SK-N-SH treated with all-trans-retinoic acid at 6 μM for 48 hours (cell line): ENCODE measurements at regions not wholly inside any gene's neighbourhood (a gene's known extent, or its start where the extent isn't known, plus 50 kb on each side); places are given as distances from the start of the nearest gene placed in this dataset.

Experiments used
- ATAC-seq: fragments of 200-7000 bp; cut with Tn5 transposase; 3 replicates; pipeline ENCODE4 v1.9.1; 2020; ENCODE audit warnings: mild to moderate bottlenecking, moderate library complexity
- ARNTL ChIP-seq: fragments of 450-650 bp; formaldehyde crosslinking; IDR thresholded peaks from 2 replicates; pipeline ENCODE4 v1.5.0; 2020; ENCODE audit warnings: low read depth, mild to moderate bottlenecking, moderate library complexity, borderline replicate concordance
- BACH2 ChIP-seq: fragments of 250-450 bp; sonication (Bioruptor Pico); IDR thresholded peaks from 2 replicates; pipeline ENCODE4 v1.9.0; 2021; ENCODE audit warnings: mild to moderate bottlenecking, borderline replicate concordance
- CSDC2 ChIP-seq: fragments of 250-450 bp; sonication (Bioruptor Pico); IDR thresholded peaks from 2 replicates; pipeline ENCODE4 v1.5.0; 2020; ENCODE audit warnings: mild to moderate bottlenecking, moderate library complexity
- GLIS3 ChIP-seq: fragments of 250-450 bp; sonication (Bioruptor Pico); IDR thresholded peaks from 2 replicates; pipeline ENCODE4 v1.5.0; 2020; ENCODE audit warnings: mild to moderate bottlenecking, moderate library complexity
- ISL1 ChIP-seq: fragments of 250-450 bp; sonication (Bioruptor Pico); IDR thresholded peaks from 2 replicates; pipeline ENCODE4 v2.1.2; 2022; ENCODE audit warnings: mild to moderate bottlenecking, moderate library complexity
- OSR1 ChIP-seq: fragments of 250-450 bp; sonication (Bioruptor Pico); IDR thresholded peaks from 2 replicates; pipeline ENCODE4 v1.8.0; 2022; ENCODE audit warnings: moderate library complexity, mild to moderate bottlenecking, inconsistent platforms
- PPARA ChIP-seq: fragments of 250-450 bp; sonication (Bioruptor Pico); IDR thresholded peaks from 2 replicates; pipeline ENCODE4 v1.5.0; 2020; ENCODE audit warnings: mild to moderate bottlenecking, borderline replicate concordance
- RARB ChIP-seq: fragments of 250-450 bp; sonication (Bioruptor Pico); IDR thresholded peaks from 2 replicates; pipeline ENCODE4 v1.8.0; 2021; ENCODE audit warnings: mild to moderate bottlenecking, moderate library complexity
- SNAI2 ChIP-seq: fragments of 250-450 bp; sonication (Bioruptor Pico); IDR thresholded peaks from 2 replicates; pipeline ENCODE4 v1.5.0; 2020; ENCODE audit warnings: mild to moderate bottlenecking, moderate library complexity
- TCF4 ChIP-seq: fragments of 250-450 bp; sonication (Bioruptor Pico); IDR thresholded peaks from 2 replicates; pipeline ENCODE4 v1.8.0; 2021; ENCODE audit warnings: mild to moderate bottlenecking, moderate library complexity, borderline replicate concordance
- TOX ChIP-seq: fragments of 250-450 bp; sonication (Bioruptor Pico); IDR thresholded peaks from 2 replicates; pipeline ENCODE4 v1.8.0; 2021; ENCODE audit warnings: mild to moderate bottlenecking, moderate library complexity, borderline replicate concordance
- ZC3H10 ChIP-seq: fragments of 250-450 bp; sonication (Bioruptor Pico); IDR thresholded peaks from 2 replicates; pipeline ENCODE4 v1.5.1; 2021; ENCODE audit warnings: mild to moderate bottlenecking, moderate library complexity
- ZFP3 ChIP-seq: fragments of 250-450 bp; sonication (Bioruptor Pico); IDR thresholded peaks from 2 replicates; pipeline ENCODE4 v1.5.0; 2020; ENCODE audit warnings: mild to moderate bottlenecking, moderate library complexity
- ZNF565 ChIP-seq: fragments of 450-650 bp; formaldehyde crosslinking; conservative IDR thresholded peaks from 2 replicates; pipeline ENCODE4 v1.5.0; 2020; ENCODE audit warnings: low read depth, mild to moderate bottlenecking, moderate library complexity
- ZNF70 ChIP-seq: fragments of 450-650 bp; formaldehyde crosslinking; IDR thresholded peaks from 2 replicates; pipeline ENCODE4 v1.5.0; 2020; ENCODE audit warnings: mild to moderate bottlenecking, moderate library complexity
- ZNF8 ChIP-seq: fragments of 450-650 bp; formaldehyde crosslinking; IDR thresholded peaks from 2 replicates; pipeline ENCODE4 v1.5.0; 2020; ENCODE audit warnings: mild to moderate bottlenecking, moderate library complexity
- TF ChIP-seq, protein P1 (sequence below): fragments of 250-450 bp; sonication (Bioruptor Pico); IDR thresholded peaks from 2 replicates; pipeline ENCODE4 v1.8.0; 2021; ENCODE audit warnings: low read depth, mild to moderate bottlenecking, moderate library complexity, borderline replicate concordance
- TF ChIP-seq, protein P2 (sequence below): fragments of 250-450 bp; sonication (Bioruptor Pico); IDR thresholded peaks from 2 replicates; pipeline ENCODE4 v1.5.0; 2020; ENCODE audit warnings: mild to moderate bottlenecking, moderate library complexity
- TF ChIP-seq, protein P3 (sequence below): fragments of 250-450 bp; sonication (Bioruptor Pico); IDR thresholded peaks from 2 replicates; pipeline ENCODE4 v1.5.1; 2021; ENCODE audit warnings: mild to moderate bottlenecking, moderate library complexity
- TF ChIP-seq, protein P4 (sequence below): fragments of 250-450 bp; sonication (Bioruptor Pico); IDR thresholded peaks from 2 replicates; pipeline ENCODE4 v1.5.1; 2020; ENCODE audit warnings: low read depth, mild to moderate bottlenecking, moderate library complexity
- TF ChIP-seq, protein P5 (sequence below): fragments of 250-450 bp; sonication (Bioruptor Pico); IDR thresholded peaks from 2 replicates; pipeline ENCODE4 v1.8.0; 2020; ENCODE audit warnings: mild to moderate bottlenecking, moderate library complexity, borderline replicate concordance

DNA sequence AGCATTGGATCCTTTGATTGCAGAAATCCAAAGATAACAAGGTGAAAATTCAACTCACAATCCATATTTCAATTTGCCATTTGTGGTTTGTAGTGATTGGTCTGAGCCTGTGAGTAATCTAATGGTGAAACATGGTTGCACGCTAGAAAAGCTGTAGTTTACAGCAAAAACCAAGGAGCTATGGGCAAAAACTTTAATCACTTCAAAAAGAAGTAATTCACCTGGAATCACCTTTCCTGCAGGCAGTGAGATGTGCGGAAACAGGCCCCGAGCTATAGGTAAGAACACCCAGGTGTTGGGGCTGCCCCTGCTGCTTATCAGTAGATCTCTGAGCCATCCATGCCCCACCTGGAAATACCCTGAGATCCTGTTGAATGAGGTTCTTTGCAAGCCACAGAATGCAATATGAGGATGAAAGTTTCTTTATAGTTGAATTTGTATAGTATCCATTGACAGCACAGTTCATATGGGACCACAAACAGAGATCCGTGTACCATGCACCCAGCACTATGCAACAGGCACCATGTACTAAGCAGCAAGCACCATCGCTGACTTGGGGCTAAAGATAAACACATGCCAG is 208.2 kb downstream of the SPP2 start:
- TF ChIP-seq ISL1 (no peak), CSDC2 (no peak), ZNF70 (CRISPR knock-in tag) (no peak), OSR1 (no peak), ZNF8 (CRISPR knock-in tag) (no peak), TCF4 (CRISPR knock-in tag) (no peak), ZNF565 (CRISPR knock-in tag) (no peak), PPARA (CRISPR knock-in tag) (no peak), RARB (CRISPR knock-in tag) (no peak), ARNTL (CRISPR knock-in tag) (no peak), TOX (no peak), ZFP3 (no peak; the same call in 1 of the 2 replicates), GLIS3 (CRISPR knock-in tag) (no peak), BACH2 (CRISPR knock-in tag) (no peak)
- TF ChIP-seq, protein P1, sequence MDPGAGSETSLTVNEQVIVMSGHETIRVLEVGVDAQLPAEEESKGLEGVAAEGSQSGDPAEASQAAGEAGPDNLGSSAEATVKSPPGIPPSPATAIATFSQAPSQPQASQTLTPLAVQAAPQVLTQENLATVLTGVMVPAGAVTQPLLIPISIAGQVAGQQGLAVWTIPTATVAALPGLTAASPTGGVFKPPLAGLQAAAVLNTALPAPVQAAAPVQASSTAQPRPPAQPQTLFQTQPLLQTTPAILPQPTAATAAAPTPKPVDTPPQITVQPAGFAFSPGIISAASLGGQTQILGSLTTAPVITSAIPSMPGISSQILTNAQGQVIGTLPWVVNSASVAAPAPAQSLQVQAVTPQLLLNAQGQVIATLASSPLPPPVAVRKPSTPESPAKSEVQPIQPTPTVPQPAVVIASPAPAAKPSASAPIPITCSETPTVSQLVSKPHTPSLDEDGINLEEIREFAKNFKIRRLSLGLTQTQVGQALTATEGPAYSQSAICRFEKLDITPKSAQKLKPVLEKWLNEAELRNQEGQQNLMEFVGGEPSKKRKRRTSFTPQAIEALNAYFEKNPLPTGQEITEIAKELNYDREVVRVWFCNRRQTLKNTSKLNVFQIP (CRISPR knock-in tag): no peak
- TF ChIP-seq, protein P2, sequence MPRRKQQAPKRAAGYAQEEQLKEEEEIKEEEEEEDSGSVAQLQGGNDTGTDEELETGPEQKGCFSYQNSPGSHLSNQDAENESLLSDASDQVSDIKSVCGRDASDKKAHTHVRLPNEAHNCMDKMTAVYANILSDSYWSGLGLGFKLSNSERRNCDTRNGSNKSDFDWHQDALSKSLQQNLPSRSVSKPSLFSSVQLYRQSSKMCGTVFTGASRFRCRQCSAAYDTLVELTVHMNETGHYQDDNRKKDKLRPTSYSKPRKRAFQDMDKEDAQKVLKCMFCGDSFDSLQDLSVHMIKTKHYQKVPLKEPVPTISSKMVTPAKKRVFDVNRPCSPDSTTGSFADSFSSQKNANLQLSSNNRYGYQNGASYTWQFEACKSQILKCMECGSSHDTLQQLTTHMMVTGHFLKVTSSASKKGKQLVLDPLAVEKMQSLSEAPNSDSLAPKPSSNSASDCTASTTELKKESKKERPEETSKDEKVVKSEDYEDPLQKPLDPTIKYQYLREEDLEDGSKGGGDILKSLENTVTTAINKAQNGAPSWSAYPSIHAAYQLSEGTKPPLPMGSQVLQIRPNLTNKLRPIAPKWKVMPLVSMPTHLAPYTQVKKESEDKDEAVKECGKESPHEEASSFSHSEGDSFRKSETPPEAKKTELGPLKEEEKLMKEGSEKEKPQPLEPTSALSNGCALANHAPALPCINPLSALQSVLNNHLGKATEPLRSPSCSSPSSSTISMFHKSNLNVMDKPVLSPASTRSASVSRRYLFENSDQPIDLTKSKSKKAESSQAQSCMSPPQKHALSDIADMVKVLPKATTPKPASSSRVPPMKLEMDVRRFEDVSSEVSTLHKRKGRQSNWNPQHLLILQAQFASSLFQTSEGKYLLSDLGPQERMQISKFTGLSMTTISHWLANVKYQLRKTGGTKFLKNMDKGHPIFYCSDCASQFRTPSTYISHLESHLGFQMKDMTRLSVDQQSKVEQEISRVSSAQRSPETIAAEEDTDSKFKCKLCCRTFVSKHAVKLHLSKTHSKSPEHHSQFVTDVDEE (CRISPR knock-in tag): no peak
- TF ChIP-seq, protein P3, sequence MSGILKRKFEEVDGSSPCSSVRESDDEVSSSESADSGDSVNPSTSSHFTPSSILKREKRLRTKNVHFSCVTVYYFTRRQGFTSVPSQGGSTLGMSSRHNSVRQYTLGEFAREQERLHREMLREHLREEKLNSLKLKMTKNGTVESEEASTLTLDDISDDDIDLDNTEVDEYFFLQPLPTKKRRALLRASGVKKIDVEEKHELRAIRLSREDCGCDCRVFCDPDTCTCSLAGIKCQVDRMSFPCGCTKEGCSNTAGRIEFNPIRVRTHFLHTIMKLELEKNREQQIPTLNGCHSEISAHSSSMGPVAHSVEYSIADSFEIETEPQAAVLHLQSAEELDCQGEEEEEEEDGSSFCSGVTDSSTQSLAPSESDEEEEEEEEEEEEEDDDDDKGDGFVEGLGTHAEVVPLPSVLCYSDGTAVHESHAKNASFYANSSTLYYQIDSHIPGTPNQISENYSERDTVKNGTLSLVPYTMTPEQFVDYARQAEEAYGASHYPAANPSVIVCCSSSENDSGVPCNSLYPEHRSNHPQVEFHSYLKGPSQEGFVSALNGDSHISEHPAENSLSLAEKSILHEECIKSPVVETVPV: no peak
- ATAC-seq: peak; percentile 54

DNA sequence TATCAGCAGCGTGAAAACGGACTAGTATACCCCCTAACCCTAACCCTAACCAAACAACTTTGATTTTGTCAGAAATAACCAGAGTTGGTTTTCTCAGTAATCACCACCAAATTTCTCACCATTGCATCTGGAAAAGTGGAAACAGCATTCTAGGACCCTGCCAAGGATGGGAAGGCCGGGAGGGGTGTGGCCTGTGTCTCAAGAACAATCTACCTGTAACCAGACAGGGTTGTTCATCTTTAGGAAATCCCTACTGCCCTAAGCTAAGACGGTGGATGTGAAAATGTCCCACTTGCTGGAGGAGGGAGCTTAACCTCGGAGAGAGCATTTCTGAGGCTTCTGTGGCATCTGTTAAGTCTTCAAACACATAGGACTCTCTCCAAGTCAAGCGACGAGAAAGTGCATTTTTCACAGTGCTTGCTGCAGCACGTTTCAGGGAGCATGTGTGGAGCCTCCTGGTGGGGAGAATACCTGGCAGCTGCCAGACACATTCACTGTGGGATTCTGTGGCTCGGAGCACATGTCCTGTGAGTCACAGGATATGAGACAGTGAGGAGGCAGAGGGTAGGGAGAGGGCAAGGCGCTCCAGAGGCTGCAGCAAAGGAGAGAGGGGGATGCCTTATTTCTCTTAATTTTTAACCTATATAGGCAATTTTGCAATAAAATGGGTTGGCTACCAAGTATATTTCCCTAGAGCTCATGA is 207.5 kb downstream of the SPP2 start:
- ATAC-seq: peak; percentile 100
- TF ChIP-seq ZNF8 (CRISPR knock-in tag): no peak
- TF ChIP-seq ZFP3: peak; percentile 15; the same call in 1 of the 2 replicates

DNA sequence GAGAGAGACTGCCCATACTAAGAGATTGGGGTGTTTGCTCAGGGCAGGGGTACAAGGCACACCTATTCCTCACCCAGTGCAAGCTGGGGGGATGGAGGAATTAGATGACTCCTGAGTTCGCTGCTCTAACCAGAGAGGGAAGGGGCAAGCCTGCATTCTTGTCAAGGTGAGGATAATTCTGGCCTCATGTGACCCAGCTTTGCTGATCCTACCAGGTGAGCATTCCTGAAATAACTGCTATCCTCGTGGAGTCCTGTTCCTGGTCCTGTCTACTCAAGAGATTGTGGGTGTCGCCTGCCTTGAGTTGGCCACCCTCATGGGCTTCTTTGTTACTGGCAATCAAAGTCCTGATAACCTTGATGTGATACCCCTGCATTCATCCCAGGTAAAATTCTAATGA is 206.0 kb downstream of the SPP2 start:
- TF ChIP-seq TCF4 (CRISPR knock-in tag) (no peak), ARNTL (CRISPR knock-in tag) (no peak), TOX (no peak), CSDC2 (no peak), OSR1 (no peak), ZNF565 (CRISPR knock-in tag) (no peak), RARB (CRISPR knock-in tag) (no peak), PPARA (CRISPR knock-in tag) (no peak), ZC3H10 (CRISPR knock-in tag) (no peak), ZFP3 (no peak), ZNF70 (CRISPR knock-in tag) (no peak), GLIS3 (CRISPR knock-in tag) (no peak), SNAI2 (CRISPR knock-in tag) (no peak)
- TF ChIP-seq, protein P1 (CRISPR knock-in tag): no peak
- TF ChIP-seq, protein P4, sequence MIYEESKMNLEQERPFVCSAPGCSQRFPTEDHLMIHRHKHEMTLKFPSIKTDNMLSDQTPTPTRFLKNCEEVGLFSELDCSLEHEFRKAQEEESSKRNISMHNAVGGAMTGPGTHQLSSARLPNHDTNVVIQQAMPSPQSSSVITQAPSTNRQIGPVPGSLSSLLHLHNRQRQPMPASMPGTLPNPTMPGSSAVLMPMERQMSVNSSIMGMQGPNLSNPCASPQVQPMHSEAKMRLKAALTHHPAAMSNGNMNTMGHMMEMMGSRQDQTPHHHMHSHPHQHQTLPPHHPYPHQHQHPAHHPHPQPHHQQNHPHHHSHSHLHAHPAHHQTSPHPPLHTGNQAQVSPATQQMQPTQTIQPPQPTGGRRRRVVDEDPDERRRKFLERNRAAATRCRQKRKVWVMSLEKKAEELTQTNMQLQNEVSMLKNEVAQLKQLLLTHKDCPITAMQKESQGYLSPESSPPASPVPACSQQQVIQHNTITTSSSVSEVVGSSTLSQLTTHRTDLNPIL: no peak
- TF ChIP-seq, protein P5, sequence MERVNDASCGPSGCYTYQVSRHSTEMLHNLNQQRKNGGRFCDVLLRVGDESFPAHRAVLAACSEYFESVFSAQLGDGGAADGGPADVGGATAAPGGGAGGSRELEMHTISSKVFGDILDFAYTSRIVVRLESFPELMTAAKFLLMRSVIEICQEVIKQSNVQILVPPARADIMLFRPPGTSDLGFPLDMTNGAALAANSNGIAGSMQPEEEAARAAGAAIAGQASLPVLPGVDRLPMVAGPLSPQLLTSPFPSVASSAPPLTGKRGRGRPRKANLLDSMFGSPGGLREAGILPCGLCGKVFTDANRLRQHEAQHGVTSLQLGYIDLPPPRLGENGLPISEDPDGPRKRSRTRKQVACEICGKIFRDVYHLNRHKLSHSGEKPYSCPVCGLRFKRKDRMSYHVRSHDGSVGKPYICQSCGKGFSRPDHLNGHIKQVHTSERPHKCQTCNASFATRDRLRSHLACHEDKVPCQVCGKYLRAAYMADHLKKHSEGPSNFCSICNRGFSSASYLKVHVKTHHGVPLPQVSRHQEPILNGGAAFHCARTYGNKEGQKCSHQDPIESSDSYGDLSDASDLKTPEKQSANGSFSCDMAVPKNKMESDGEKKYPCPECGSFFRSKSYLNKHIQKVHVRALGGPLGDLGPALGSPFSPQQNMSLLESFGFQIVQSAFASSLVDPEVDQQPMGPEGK (CRISPR knock-in tag): no peak
- TF ChIP-seq, protein P3: no peak
- TF ChIP-seq, all 23 proteins: peak for 0
- no peak for ATAC-seq
